ENCODE measurements at regions not wholly inside any gene's neighbourhood (a gene's known extent, or its start where the extent isn't known, plus 50 kb on each side); places are given as distances from the start of the nearest gene placed in this dataset.
A peak's percentile ranks its signal among the peaks of the same experiment; 100 is the strongest.

GRCh38 chr1:87268111-87268510 is 60.6 kb upstream of the LMO4 start:
- Histone ChIP-seq H3K4me2 (no peak overlapping the region), H3K4me1 (replicated peaks; ENCODE audit: insufficient read depth) (no peaks in the 10 kb centered on the region), H3K79me2 (ENCODE audit: low read depth) (no peaks in the 10 kb centered on the region), H3K27me3 (ENCODE audit: insufficient read depth, low read depth) (no peaks in the 10 kb centered on the region), H3K27ac (no peak overlapping the region), H3K4me3 (no peak overlapping the region), H2AFZ (no peak overlapping the region), H3F3A (ENCODE audit: insufficient read depth, low read depth) (no peaks in the 10 kb centered on the region), H3K9me2 (ENCODE audit: insufficient read depth) (no peaks in the 10 kb centered on the region), H4K20me1 (ENCODE audit: insufficient read depth) (no peaks in the 10 kb centered on the region), H3K36me3 (ENCODE audit: low read depth) (no peaks in the 10 kb centered on the region), H3K9me3 (ENCODE audit: insufficient read depth, low read depth) (no peaks in the 10 kb centered on the region)
- TF ChIP-seq CTCF (conservative IDR thresholded peaks at IDR 0.05) (no peak), EZH2 (IDR thresholded peaks at IDR 0.05; ENCODE audit: low read depth) (no peak)
- no TSS peak for BruUV-seq (replicated peaks)
- no peak for DNase-seq
- ChIA-PET CTCF (no interaction called here), POLR2A (ENCODE audit: unreplicated experiment) (no interaction called here)
- intact Hi-C loops (cut with micrococcal nuclease; ENCODE audit: unreplicated experiment), result no loop called here

GRCh38 chr1:87269921-87270320 is 58.8 kb upstream of the LMO4 start:
- no peak for DNase-seq

GRCh38 chr1:87273291-87273690 is 55.4 kb upstream of the LMO4 start:
- H3K4me1 ChIP-seq (replicated peaks; ENCODE audit: insufficient read depth), result no peaks in the 10 kb centered on the region
- no peak for DNase-seq
- no peak overlapping the region for H3K4me3 ChIP-seq
- H3K36me3 ChIP-seq (ENCODE audit: low read depth), result no peaks in the 10 kb centered on the region
- BruUV-seq (replicated peaks), result no TSS peak
- H3K4me2 ChIP-seq, result no peak overlapping the region
- H3K27ac ChIP-seq, result no peak overlapping the region
- no peaks in the 10 kb centered on the region for H3K27me3 ChIP-seq (ENCODE audit: insufficient read depth, low read depth)
- H3K79me2 ChIP-seq (ENCODE audit: low read depth), result no peaks in the 10 kb centered on the region
- ChIA-PET CTCF (no interaction called here), POLR2A (ENCODE audit: unreplicated experiment) (no interaction called here)
- TF ChIP-seq CTCF (conservative IDR thresholded peaks at IDR 0.05), result no peak
- TF ChIP-seq EZH2 (IDR thresholded peaks at IDR 0.05; ENCODE audit: low read depth), result no peak
- no peaks in the 10 kb centered on the region for H3K9me2 ChIP-seq (ENCODE audit: insufficient read depth)
- no peaks in the 10 kb centered on the region for H4K20me1 ChIP-seq (ENCODE audit: insufficient read depth)
- intact Hi-C loops (cut with micrococcal nuclease; ENCODE audit: unreplicated experiment), result no loop called here
- no peak overlapping the region for H2AFZ ChIP-seq
- no peaks in the 10 kb centered on the region for H3K9me3 ChIP-seq (ENCODE audit: insufficient read depth, low read depth)
- H3F3A ChIP-seq (ENCODE audit: insufficient read depth, low read depth), result no peaks in the 10 kb centered on the region

More at GRCh38 chr1:87269921-87270320, 58.8 kb upstream of the LMO4 start:
- Histone ChIP-seq H3K36me3 (ENCODE audit: low read depth) (no peaks in the 10 kb centered on the region), H4K20me1 (ENCODE audit: insufficient read depth) (no peaks in the 10 kb centered on the region), H3K4me2 (no peak overlapping the region), H2AFZ (no peak overlapping the region), H3K4me3 (no peak overlapping the region), H3K79me2 (ENCODE audit: low read depth) (no peaks in the 10 kb centered on the region), H3K9me2 (ENCODE audit: insufficient read depth) (no peaks in the 10 kb centered on the region), H3F3A (ENCODE audit: insufficient read depth, low read depth) (no peaks in the 10 kb centered on the region), H3K9me3 (ENCODE audit: insufficient read depth, low read depth) (no peaks in the 10 kb centered on the region), H3K27ac (no peak overlapping the region), H3K27me3 (ENCODE audit: insufficient read depth, low read depth) (no peaks in the 10 kb centered on the region), H3K4me1 (replicated peaks; ENCODE audit: insufficient read depth) (no peaks in the 10 kb centered on the region)
- intact Hi-C loops (cut with micrococcal nuclease; ENCODE audit: unreplicated experiment), result no loop called here
- ChIA-PET CTCF (no interaction called here), POLR2A (ENCODE audit: unreplicated experiment) (no interaction called here)
- TF ChIP-seq EZH2 (IDR thresholded peaks at IDR 0.05; ENCODE audit: low read depth), result no peak
- no TSS peak for BruUV-seq (replicated peaks)

GRCh38 chr1:87274851-87275250 is 53.8 kb upstream of the LMO4 start:
- Histone ChIP-seq H3K9me2 (ENCODE audit: insufficient read depth) (no peaks in the 10 kb centered on the region), H3K27ac (no peak overlapping the region), H3K79me2 (ENCODE audit: low read depth) (no peaks in the 10 kb centered on the region), H3F3A (ENCODE audit: insufficient read depth, low read depth) (no peaks in the 10 kb centered on the region), H2AFZ (0 out of 2 replicates have a peak overlapping the region, but pooled peaks have one; percentile 12), H3K4me2 (no peak overlapping the region), H3K9me3 (ENCODE audit: insufficient read depth, low read depth) (no peaks in the 10 kb centered on the region), H3K4me3 (no peak overlapping the region), H3K36me3 (ENCODE audit: low read depth) (no peaks in the 10 kb centered on the region), H3K4me1 (replicated peaks; ENCODE audit: insufficient read depth) (no peaks in the 10 kb centered on the region), H4K20me1 (ENCODE audit: insufficient read depth) (no peaks in the 10 kb centered on the region), H3K27me3 (ENCODE audit: insufficient read depth, low read depth) (no peaks in the 10 kb centered on the region)
- intact Hi-C loops (cut with micrococcal nuclease; ENCODE audit: unreplicated experiment), result no loop called here
- DNase-seq, result no peak
- TF ChIP-seq EZH2 (IDR thresholded peaks at IDR 0.05; ENCODE audit: low read depth), result no peak
- no peak for TF ChIP-seq CTCF (conservative IDR thresholded peaks at IDR 0.05)
- CTCF ChIA-PET, result interaction anchor here (0.6 kb wide), 1 partner anchor 1141 kb away, joined by 4 read pairs; no protein-coding TSS in a partner anchor
- POLR2A ChIA-PET (ENCODE audit: unreplicated experiment), result no interaction called here
- no TSS peak for BruUV-seq (replicated peaks)
